ENCODE measurements at regions not wholly inside any gene's neighbourhood (a gene's known extent, or its start where the extent isn't known, plus 50 kb on each side); places are given as distances from the start of the nearest gene placed in this dataset.

DNA sequence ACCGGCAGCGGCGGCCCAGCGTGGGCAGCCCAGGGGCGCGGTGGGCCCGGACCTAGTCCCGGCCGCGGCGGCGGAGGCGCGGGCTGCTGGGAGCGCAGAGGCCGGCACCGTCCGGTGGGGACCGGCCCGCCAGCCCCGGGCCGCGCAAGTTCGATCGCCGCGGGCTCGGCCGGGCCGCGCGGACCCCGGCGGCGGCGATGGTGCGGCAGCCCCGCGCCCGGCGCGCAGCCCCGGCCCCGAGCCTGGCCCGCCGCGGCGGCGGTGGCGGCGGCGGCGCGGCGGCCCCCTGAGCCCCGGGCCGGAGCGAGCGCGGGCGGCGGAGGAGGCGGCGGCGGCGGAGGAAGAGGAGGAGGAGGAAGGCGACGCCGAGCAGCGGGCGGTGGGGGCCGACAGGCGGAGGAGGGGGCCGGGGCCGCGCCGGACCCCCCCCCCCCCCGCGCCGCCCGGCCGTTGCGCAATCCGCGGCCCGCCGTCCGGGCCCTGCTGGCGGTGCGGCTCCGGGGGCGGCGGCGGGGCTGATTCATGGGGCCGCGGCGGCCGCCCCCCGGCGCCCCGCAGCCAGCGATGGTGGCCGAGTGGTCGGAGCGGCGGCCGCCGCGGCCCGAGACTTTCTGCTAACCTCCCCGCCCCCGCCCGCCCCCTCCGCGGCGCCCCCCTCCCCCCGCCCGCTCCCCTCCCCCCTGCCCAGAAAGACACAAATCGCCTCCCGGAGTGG lies 1251.9 kb downstream of the BRD1 start:
- H3K4me3 ChIP-seq (replicated peaks; ENCODE audit: low read depth, low read length), result no peak overlapping the region
- DNase-seq (ENCODE audit: extremely low read depth, low read depth), result no peak
- TF ChIP-seq, protein P1, sequence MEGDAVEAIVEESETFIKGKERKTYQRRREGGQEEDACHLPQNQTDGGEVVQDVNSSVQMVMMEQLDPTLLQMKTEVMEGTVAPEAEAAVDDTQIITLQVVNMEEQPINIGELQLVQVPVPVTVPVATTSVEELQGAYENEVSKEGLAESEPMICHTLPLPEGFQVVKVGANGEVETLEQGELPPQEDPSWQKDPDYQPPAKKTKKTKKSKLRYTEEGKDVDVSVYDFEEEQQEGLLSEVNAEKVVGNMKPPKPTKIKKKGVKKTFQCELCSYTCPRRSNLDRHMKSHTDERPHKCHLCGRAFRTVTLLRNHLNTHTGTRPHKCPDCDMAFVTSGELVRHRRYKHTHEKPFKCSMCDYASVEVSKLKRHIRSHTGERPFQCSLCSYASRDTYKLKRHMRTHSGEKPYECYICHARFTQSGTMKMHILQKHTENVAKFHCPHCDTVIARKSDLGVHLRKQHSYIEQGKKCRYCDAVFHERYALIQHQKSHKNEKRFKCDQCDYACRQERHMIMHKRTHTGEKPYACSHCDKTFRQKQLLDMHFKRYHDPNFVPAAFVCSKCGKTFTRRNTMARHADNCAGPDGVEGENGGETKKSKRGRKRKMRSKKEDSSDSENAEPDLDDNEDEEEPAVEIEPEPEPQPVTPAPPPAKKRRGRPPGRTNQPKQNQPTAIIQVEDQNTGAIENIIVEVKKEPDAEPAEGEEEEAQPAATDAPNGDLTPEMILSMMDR (IDR thresholded peaks at IDR 0.05; ENCODE audit: low read depth, low read length, missing control alignments), result no peak

DNA sequence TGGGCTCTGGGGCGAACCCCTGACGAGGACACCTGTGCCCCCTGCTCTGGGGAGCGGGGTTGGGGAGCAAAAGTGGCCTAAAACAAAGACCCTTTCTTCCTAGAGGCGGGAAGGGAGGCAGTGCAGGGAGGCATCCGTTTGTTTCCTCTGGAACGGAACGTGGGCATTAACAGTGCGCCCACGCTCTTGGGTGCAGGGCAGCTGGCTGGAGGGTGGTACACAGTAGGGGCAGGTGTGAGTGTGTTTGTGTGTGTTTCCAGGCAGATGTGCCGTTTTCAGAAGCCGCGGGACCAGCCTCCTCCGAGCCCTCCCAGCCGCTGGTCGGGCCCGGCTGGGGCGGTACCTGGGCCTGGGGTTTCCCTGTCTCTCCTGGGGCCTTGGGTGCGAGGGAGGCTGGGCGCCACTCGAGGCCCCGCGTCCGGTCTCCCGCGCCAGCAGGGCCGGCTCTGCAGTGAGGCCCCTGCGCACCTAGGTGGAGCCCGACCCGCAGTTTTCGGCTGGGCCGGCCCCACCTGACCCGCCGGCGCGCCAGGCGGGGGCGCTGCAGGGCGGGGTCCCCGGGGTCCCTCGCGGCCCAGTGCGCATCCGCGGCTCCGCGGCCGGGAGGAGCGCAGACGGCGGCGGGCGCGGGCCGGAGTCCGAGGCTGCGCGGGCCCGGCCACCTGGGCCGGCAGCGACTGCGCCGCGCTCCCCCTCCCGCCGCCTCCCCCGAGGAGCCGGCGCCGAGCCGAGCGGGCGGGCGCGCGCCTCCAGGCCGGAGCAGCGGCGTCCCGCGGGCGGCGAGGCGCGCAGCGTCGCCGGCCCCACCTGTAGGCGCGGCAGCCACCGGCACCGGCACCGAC lies 1252.7 kb downstream of the BRD1 start:
- H3K4me3 ChIP-seq (replicated peaks; ENCODE audit: low read depth, low read length), result no peak overlapping the region
- TF ChIP-seq, protein P1 (IDR thresholded peaks at IDR 0.05; ENCODE audit: low read depth, low read length, missing control alignments), result peak; percentile 31
- DNase-seq (ENCODE audit: extremely low read depth, low read depth), result no peak

DNA sequence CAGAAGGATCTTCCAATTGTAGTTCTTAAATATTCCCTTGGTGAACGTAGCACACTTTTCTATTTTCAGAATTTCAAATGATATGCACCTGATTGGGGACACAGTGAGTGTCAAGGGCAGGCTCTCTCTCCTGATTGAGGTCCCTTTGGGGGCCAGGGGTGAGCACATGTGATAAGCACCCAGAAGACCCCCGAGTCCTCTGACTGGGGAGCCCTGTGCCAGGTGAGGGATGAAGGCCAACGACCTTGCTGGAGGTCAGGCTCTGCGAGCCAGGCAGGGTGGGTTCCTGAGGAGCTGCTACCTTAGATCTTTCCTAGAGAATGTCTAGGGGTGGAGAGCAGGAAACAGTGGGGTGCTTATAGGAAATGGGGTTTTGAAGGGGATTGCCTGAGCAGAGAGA lies 1253.9 kb downstream of the BRD1 start:
- TF ChIP-seq, protein P1 (IDR thresholded peaks at IDR 0.05; ENCODE audit: low read depth, low read length, missing control alignments), result no peak
- no peak for DNase-seq (ENCODE audit: extremely low read depth, low read depth)
- H3K4me3 ChIP-seq (replicated peaks; ENCODE audit: low read depth, low read length), result no peak overlapping the region

DNA sequence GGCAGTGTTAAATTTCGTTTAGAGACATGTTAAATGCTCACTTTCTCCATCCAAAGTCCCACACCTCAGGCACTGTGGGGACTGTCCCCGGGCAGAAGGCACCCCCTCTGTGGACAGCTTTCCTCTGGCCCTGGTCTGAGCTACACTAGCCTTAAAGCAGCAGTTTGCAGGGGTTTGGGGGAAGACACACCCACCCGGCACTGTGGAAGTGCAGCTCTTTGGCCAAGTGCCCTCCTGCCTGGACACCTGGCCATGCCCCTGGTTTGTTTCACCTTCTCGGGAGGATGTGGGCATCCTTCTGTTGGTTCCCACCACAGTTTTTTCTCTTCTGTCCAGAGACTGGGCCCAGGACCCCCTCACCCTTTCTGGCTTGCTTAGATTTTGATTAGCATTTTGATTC lies 1254.7 kb downstream of the BRD1 start:
- TF ChIP-seq, protein P1 (IDR thresholded peaks at IDR 0.05; ENCODE audit: low read depth, low read length, missing control alignments), result no peak
- DNase-seq (ENCODE audit: extremely low read depth, low read depth), result no peak
- H3K4me3 ChIP-seq (replicated peaks; ENCODE audit: low read depth, low read length), result no peak overlapping the region

DNA sequence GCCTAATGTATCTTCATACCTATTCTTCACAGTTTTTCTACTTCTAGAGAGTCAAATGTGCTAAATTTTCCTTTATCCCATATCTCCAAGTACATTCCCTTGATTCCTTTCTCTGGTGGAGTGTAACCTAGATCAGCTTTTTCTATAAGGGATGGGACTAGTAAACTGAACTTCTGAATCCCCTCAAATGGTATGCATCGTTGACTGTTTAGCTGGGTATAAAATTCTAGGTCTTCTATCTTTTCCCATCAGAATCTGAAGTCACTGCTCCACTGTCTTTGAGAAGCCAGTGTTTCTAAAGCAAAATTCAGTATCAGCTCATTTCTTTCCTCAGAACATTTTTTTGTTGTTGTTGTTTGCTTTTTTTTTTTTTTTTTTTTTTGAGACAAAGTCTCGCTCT lies 1256.8 kb downstream of the BRD1 start:
- no peak overlapping the region for H3K4me3 ChIP-seq (replicated peaks; ENCODE audit: low read depth, low read length)
- DNase-seq (ENCODE audit: extremely low read depth, low read depth), result no peak
- TF ChIP-seq, protein P1 (IDR thresholded peaks at IDR 0.05; ENCODE audit: low read depth, low read length, missing control alignments), result no peak

DNA sequence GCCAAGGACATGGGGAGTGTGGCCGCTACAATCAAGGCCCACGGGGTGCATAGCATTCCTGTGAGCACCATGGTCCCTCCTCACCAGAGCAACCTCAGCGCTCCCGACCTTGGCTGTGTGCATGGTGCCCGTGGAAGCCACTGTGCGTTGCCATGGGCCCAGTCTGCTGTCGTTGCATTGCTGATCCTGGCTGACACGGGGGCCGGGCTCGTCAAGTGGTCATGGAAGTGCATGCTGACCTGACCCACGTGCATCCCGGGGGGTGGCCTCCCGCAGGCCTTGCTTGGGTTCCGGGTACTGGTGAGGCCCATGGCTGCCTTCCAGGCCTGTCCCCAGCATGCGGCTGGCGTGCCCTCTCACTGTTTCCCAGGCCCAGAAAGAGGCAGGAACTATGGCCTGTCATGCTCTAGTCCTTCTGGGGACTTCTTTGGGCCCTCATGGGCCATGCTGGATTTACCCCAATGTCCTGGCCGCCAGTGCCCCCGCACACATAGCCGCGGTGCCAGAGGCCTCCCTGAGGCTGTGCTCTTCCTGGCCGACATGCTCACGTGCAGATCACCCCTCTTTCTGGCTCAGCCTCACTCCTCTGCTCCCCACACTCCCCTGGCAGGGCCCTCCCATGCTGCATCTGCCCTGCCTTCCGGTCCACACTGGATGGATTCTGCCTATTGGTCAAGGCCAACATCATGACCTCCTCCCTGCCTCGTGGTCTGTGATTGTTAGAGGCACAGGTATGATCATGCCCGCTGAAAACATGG lies 1258.0 kb downstream of the BRD1 start:
- TF ChIP-seq, protein P1 (IDR thresholded peaks at IDR 0.05; ENCODE audit: low read depth, low read length, missing control alignments), result no peak
- H3K4me3 ChIP-seq (replicated peaks; ENCODE audit: low read depth, low read length), result no peak overlapping the region
- no peak for DNase-seq (ENCODE audit: extremely low read depth, low read depth)
